K562 (cell line): ENCODE measurements at regions not wholly inside any gene's neighbourhood (a gene's known extent, or its start where the extent isn't known, plus 50 kb on each side); places are given as distances from the start of the nearest gene placed in this dataset.

Source experiments
- ATAC-seq: fragments of 200-7000 bp; cut with Tn5 transposase; 3 replicates; pipeline ENCODE4 v1.9.1; 2020; ENCODE audit warnings: moderate library complexity
- BruUV-seq: library from RNA; stranded (reverse); fragments of 400-500 nt; replicated peaks from 2 replicates; lab custom pipeline; 2021; lab: Mats Ljungman, UMichigan
- CTCF ChIA-PET: fragments of 300-600 bp; formaldehyde crosslinking; extraction: SDS; loops from one replicate; lab custom pipeline; 2021; ENCODE audit warnings: low intra/inter-chr PET ratio; lab: Yijun Ruan, JAX
- POLR2A ChIA-PET: fragments of 300-600, 350-650 bp; sonication (Branson Sonifier 250); formaldehyde crosslinking; extraction: SDS; loops from one replicate; lab custom pipeline; 2021; ENCODE audit warnings: antibody characterized with exemption, inconsistent platforms; lab: Yijun Ruan, JAX
- DNase-seq, 4 experiments: peaks; one replicate each; pipeline versions ENCODE4 v3.0.0 to v3.0.0-alpha.2; 2011 to 2018; ENCODE audit warnings: low spot score in 3 of 4, mixed read lengths in 3 of 4; ENCODE audit errors: extremely low read depth in 1 of 4
- FAIRE-seq: peaks from 2 replicates; lab custom pipeline; 2011; peaks lifted over from hg19 to GRCh38; lab: Jason Lieb, UNC
- H2AFZ ChIP-seq: 2 replicates; pipeline ENCODE4 v1.6.0; 2011; ENCODE audit warnings: low read depth, low read length, control low read depth, inconsistent platforms
- H3K27ac ChIP-seq: fragments of 200-600 bp; 3 replicates; pipeline ENCODE4 v1.8.0; 2011; ENCODE audit warnings: low read depth, mild to moderate bottlenecking, control low read depth, inconsistent platforms, low read length, moderate library complexity, mixed read lengths; ENCODE audit errors: extremely low read depth
- H3K27me3 ChIP-seq, 2 experiments: fragments of 300-600 bp in 1 of 2; 2 replicates in 1 of 2; 3 replicates in 1 of 2; pipeline versions ENCODE4 v1.6.0 to v1.8.0; 2011; ENCODE audit warnings: inconsistent platforms in 2 of 2, low read length in 2 of 2, mild to moderate bottlenecking in 1 of 2, mixed read lengths in 1 of 2, moderate library complexity in 1 of 2; ENCODE audit not compliant: control insufficient read depth in 2 of 2, insufficient read depth in 2 of 2
- H3K36me3 ChIP-seq: fragments of 300-600 bp; 3 replicates; pipeline ENCODE4 v1.8.0; 2011; ENCODE audit warnings: mild to moderate bottlenecking, low read length, inconsistent platforms; ENCODE audit not compliant: control insufficient read depth, insufficient read depth
- H3K4me1 ChIP-seq, 2 experiments: fragments of 200-600 bp in 1 of 2; replicated peaks in 1 of 2; 2 replicates in 1 of 2; 3 replicates in 1 of 2; pipeline versions ENCODE4 v1.5.1 to v1.8.0; 2011; ENCODE audit warnings: inconsistent platforms in 2 of 2, low read length in 2 of 2, mild to moderate bottlenecking in 1 of 2, mixed read lengths in 1 of 2, moderate library complexity in 1 of 2; ENCODE audit not compliant: control insufficient read depth in 2 of 2, insufficient read depth in 2 of 2
- H3K4me2 ChIP-seq: 2 replicates; pipeline ENCODE4 v1.6.1; 2011; ENCODE audit warnings: low read length, control low read depth, inconsistent platforms, mixed read lengths; ENCODE audit not compliant: insufficient read depth
- H3K4me3 ChIP-seq: fragments of 200-600 bp; sonication (generic), shearing (Covaris generic); 2 replicates; pipeline ENCODE4 v1.5.1; 2016; ENCODE audit warnings: control low read depth, inconsistent platforms
- H3K79me2 ChIP-seq: fragments of 200-600 bp; 3 replicates; pipeline ENCODE4 v1.8.0; 2011; ENCODE audit warnings: low read length, inconsistent platforms; ENCODE audit not compliant: control insufficient read depth, insufficient read depth
- H3K9ac ChIP-seq, 2 experiments: 2 replicates each; pipeline versions ENCODE4 v1.6.0 to v1.6.1; 2011; ENCODE audit warnings: low read depth in 2 of 2, low read length in 2 of 2, control low read depth in 1 of 2, inconsistent platforms in 1 of 2, mild to moderate bottlenecking in 1 of 2, mixed read lengths in 1 of 2; ENCODE audit not compliant: insufficient read depth in 1 of 2
- H3K9me1 ChIP-seq: one replicate; pipeline ENCODE4 v1.6.0; 2011; ENCODE audit warnings: inconsistent platforms, mild to moderate bottlenecking, low read length, moderate library complexity; ENCODE audit not compliant: control insufficient read depth, insufficient read depth
- H3K9me3 ChIP-seq: replicated peaks from 2 replicates; pipeline ENCODE4 v1.5.1; 2011; ENCODE audit warnings: low read depth, low read length, inconsistent platforms; ENCODE audit not compliant: control insufficient read depth, insufficient read depth
- H4K20me1 ChIP-seq: replicated peaks from 2 replicates; pipeline ENCODE4 v1.6.1; 2011; ENCODE audit warnings: low read length, inconsistent platforms, mixed read lengths; ENCODE audit not compliant: control insufficient read depth, insufficient read depth
- ARHGAP35 ChIP-seq: fragments of 450-650 bp; IDR thresholded peaks from 2 replicates; pipeline ENCODE4 v1.6.1; 2018; ENCODE audit not compliant: partially characterized antibody
- CCNT2 ChIP-seq: IDR thresholded peaks from 2 replicates; pipeline ENCODE4 v1.6.1; 2011; ENCODE audit warnings: borderline replicate concordance, low read depth, mild to moderate bottlenecking, moderate library complexity, mixed read lengths, low read length; ENCODE audit not compliant: insufficient read length; ENCODE audit errors: extremely low read depth
- CREBBP ChIP-seq: IDR thresholded peaks from one replicate; pipeline ENCODE4 v1.6.1; 2012; ENCODE audit warnings: low read depth, mild to moderate bottlenecking, control low read depth, inconsistent platforms, low read length
- FIP1L1 ChIP-seq: fragments of 200-400 bp; formaldehyde crosslinking; IDR thresholded peaks from 2 replicates; pipeline ENCODE4 v1.6.1; 2018; ENCODE audit warnings: mild to moderate bottlenecking, low read depth, low read length; ENCODE audit not compliant: poor library complexity, severe bottlenecking
- FOXJ2 ChIP-seq: fragments of 200-800 bp; sonication (Bioruptor generic); IDR thresholded peaks from 2 replicates; pipeline ENCODE4 v1.6.1; 2016; ENCODE audit warnings: missing genetic modification characterization, missing compliant biosample characterization
- GABPA ChIP-seq: fragments of 200-800 bp; sonication (Bioruptor generic); conservative IDR thresholded peaks from 2 replicates; pipeline ENCODE4 v1.6.1; 2016; ENCODE audit warnings: low read depth, missing genetic modification characterization, missing compliant biosample characterization
- KLF1 ChIP-seq: fragments of 450-650 bp; IDR thresholded peaks from 2 replicates; pipeline ENCODE4 v1.6.1; 2016; ENCODE audit warnings: missing genetic modification characterization, missing compliant biosample characterization
- LARP7 ChIP-seq: fragments of 450-650 bp; IDR thresholded peaks from 2 replicates; pipeline ENCODE4 v1.6.1; 2016
- NCOA1 ChIP-seq: fragments of 450-650 bp; IDR thresholded peaks from 2 replicates; pipeline ENCODE4 v1.6.1; 2016; ENCODE audit warnings: low read depth
- NFIC ChIP-seq: fragments of 450-650 bp; IDR thresholded peaks from 2 replicates; pipeline ENCODE4 v1.6.1; 2017; ENCODE audit warnings: mild to moderate bottlenecking, inconsistent platforms
- RUNX1 ChIP-seq: sonication (generic); IDR thresholded peaks from 2 replicates; pipeline ENCODE4 v1.6.1; 2016; ENCODE audit warnings: antibody characterized with exemption, low read depth
- TEAD2 ChIP-seq: fragments of 450-650 bp; IDR thresholded peaks from 2 replicates; pipeline ENCODE4 v1.6.1; 2016; ENCODE audit warnings: missing genetic modification characterization, control low read depth, missing compliant biosample characterization
- ZNF354B ChIP-seq: fragments of 250-450 bp; sonication (Bioruptor Pico); IDR thresholded peaks from 2 replicates; pipeline ENCODE4 v1.4.0; 2020
- ZNF583 ChIP-seq: fragments of 250-450 bp; sonication (Bioruptor Pico); IDR thresholded peaks from 2 replicates; pipeline ENCODE4 v1.4.0; 2020
- WGBS: fragments of 100-300 bp; shearing (Covaris generic); methylation state at CpG from one replicate; pipeline ENCODE4 v1.1.6; 2016; ENCODE audit warnings: low coverage, mixed read lengths; ENCODE audit not compliant: insufficient coverage; ENCODE audit errors: missing lambda C conversion rate; 5-methylcytosine and 5-hydroxymethylcytosine counted together
- in situ Hi-C: fragments of 300-500 bp; cut with MboI; formaldehyde crosslinking; loops from 4 replicates; pipeline ENCODE4 v1.15.0; 2018; ENCODE audit warnings: inconsistent platforms, mixed read lengths
- intact Hi-C: fragments of 100-400 bp; cut with micrococcal nuclease; formaldehyde crosslinking; loops from 2 replicates; pipeline ENCODE4 v1.14.2; 2022
- TF ChIP-seq, protein P1 (sequence below): sonication (generic); formaldehyde crosslinking; IDR thresholded peaks from 2 replicates; pipeline ENCODE4 v1.8.0; 2022; ENCODE audit warnings: mild to moderate bottlenecking, missing genetic modification reagents
- TF ChIP-seq, protein P2 (sequence below): fragments of 250-450 bp; sonication (Bioruptor Pico); IDR thresholded peaks from 2 replicates; pipeline ENCODE4 v1.5.0; 2020; ENCODE audit warnings: mild to moderate bottlenecking, borderline replicate concordance

DNA sequence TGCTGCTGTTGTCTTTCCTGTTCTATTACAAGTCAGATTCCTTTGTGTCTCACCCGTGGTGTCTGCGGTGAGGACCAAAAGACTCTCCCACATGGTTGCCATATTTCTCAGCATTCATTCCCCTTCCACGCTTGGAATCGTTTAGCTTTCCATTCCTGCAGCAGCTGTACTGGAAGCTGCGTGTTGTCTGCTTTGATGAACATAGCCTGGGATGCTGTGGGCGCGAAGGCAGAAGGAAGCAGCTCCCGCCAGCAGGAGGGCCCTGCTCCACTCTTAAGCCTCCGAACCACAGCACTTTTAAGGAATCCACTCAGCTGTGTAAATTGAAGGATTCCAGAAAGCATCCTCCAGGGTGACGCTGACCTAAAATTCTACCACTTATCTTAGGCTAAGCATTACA, 303.6 kb upstream of the PITRM1 start:
- Histone ChIP-seq H3K4me2 (no peak overlapping the region), H2AFZ (no peak overlapping the region), H3K36me3 (no peaks in the 10 kb centered on the region), H3K79me2 (no peaks in the 10 kb centered on the region), H3K27me3 (peaks cover 0 to 26% of the 10 kb centered on the region in 2 experiments; a peak in 4 of 5 replicates), H3K9me3 (no peaks in the 10 kb centered on the region), H3K9me1 (no peaks in the 10 kb centered on the region), H3K4me1 (no peaks in the 10 kb centered on the region), H3K27ac (no peak overlapping the region), H3K4me3 (no peak overlapping the region), H3K9ac (no peak overlapping the region), H4K20me1 (peaks cover 13% of the 10 kb centered on the region)
- intact Hi-C loops = no loop called here
- CTCF ChIA-PET = no interaction called here
- TF ChIP-seq CCNT2 = no peak
- TF ChIP-seq, protein P1, sequence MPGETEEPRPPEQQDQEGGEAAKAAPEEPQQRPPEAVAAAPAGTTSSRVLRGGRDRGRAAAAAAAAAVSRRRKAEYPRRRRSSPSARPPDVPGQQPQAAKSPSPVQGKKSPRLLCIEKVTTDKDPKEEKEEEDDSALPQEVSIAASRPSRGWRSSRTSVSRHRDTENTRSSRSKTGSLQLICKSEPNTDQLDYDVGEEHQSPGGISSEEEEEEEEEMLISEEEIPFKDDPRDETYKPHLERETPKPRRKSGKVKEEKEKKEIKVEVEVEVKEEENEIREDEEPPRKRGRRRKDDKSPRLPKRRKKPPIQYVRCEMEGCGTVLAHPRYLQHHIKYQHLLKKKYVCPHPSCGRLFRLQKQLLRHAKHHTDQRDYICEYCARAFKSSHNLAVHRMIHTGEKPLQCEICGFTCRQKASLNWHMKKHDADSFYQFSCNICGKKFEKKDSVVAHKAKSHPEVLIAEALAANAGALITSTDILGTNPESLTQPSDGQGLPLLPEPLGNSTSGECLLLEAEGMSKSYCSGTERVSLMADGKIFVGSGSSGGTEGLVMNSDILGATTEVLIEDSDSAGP (CRISPR knock-in tag) = no peak
- no peak for TF ChIP-seq FIP1L1
- TF ChIP-seq, protein P2, sequence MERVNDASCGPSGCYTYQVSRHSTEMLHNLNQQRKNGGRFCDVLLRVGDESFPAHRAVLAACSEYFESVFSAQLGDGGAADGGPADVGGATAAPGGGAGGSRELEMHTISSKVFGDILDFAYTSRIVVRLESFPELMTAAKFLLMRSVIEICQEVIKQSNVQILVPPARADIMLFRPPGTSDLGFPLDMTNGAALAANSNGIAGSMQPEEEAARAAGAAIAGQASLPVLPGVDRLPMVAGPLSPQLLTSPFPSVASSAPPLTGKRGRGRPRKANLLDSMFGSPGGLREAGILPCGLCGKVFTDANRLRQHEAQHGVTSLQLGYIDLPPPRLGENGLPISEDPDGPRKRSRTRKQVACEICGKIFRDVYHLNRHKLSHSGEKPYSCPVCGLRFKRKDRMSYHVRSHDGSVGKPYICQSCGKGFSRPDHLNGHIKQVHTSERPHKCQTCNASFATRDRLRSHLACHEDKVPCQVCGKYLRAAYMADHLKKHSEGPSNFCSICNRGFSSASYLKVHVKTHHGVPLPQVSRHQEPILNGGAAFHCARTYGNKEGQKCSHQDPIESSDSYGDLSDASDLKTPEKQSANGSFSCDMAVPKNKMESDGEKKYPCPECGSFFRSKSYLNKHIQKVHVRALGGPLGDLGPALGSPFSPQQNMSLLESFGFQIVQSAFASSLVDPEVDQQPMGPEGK (CRISPR knock-in tag) = no peak
- TF ChIP-seq RUNX1 = no peak
- TF ChIP-seq KLF1 (tag) = no peak
- TF ChIP-seq CREBBP = no peak
- TF ChIP-seq LARP7 = no peak
- TF ChIP-seq ZNF354B (CRISPR knock-in tag) = no peak
- no peak for TF ChIP-seq NCOA1
- no peak for TF ChIP-seq FOXJ2 (tag)
- no peak for TF ChIP-seq GABPA (tag)
- no peak for TF ChIP-seq ARHGAP35
- TF ChIP-seq TEAD2 = no peak
- no peak for TF ChIP-seq ZNF583 (CRISPR knock-in tag)
- TF ChIP-seq NFIC = no peak
- ATAC-seq (no peak), FAIRE-seq (no peak), DNase-seq (no peak)
- 14% methylated on average over 10 of the region's 10 CpGs for WGBS
- in situ Hi-C loops = no loop called here
- no TSS peak for BruUV-seq
- POLR2A ChIA-PET = no interaction called here
